Colonic mucosa (tissue), 4 donors: ENCODE measurements at regions not wholly inside any gene's neighbourhood (a gene's known extent, or its start where the extent isn't known, plus 50 kb on each side); places are given as distances from the start of the nearest gene placed in this dataset.

Source experiments
- DNase-seq: peaks from one replicate; pipeline ENCODE4 v3.0.0-alpha.2; 2020
- H3K27ac ChIP-seq: fragments of 200-600 bp; one replicate; pipeline ENCODE4 v1.8.0; 2021
- H3K27me3 ChIP-seq: fragments of 200-600 bp; one replicate; pipeline ENCODE4 v1.8.0; 2021
- H3K36me3 ChIP-seq: fragments of 200-600 bp; one replicate; pipeline ENCODE4 v1.8.0; 2021
- H3K4me1 ChIP-seq: fragments of 200-600 bp; one replicate; pipeline ENCODE4 v1.8.0; 2021; ENCODE audit warnings: mild to moderate bottlenecking
- H3K4me3 ChIP-seq: fragments of 200-600 bp; one replicate; pipeline ENCODE4 v1.8.0; 2021
- H3K9ac ChIP-seq, 2 donors: one replicate each; pipeline ENCODE4 v1.7.0; 2013; ENCODE audit warnings: control low read depth in 2 of 2, low read depth in 2 of 2, low read length in 2 of 2
- H3K9me3 ChIP-seq: fragments of 200-600 bp; one replicate; pipeline ENCODE4 v1.8.0; 2021
- intact Hi-C: fragments of 100-400 bp; cut with DNase I; formaldehyde crosslinking; loops from one replicate; pipeline ENCODE4 v1.14.1; 2022
- TF ChIP-seq, protein P1 (sequence below): fragments of 200-600 bp; IDR thresholded peaks from one replicate; pipeline ENCODE4 v1.8.0; 2022; ENCODE audit warnings: antibody characterized with exemption, mild to moderate bottlenecking
- donor health status: healthy.
- donor health status: DM: no; HTN: no; CAD: no.
- donor health status: DM: no; HTN: no; CAD: no.

DNA sequence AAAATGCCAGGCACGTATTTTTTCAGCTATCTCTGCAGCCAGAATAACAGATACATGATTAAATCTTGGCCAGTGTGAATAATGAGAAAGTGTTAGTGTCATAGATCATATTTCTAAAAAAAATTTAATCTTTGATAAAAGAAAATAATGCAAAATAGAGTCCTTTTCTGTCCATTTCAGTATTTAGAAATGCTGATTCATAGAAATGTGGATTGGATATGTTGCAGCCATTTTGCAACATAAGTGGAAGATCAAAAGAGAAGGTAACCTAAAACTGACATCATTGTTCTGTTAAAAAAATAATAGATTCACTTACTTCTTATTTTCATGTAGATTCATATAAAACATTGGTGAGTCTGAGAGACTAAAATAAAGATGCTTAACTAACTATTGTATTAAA is 1010.3 kb downstream of the LRFN5 start:
- H3K36me3 ChIP-seq, result no peaks in the 10 kb centered on the region
- no peak overlapping the region for H3K9ac ChIP-seq
- no peaks in the 10 kb centered on the region for H3K4me1 ChIP-seq
- no peaks in the 10 kb centered on the region for H3K9me3 ChIP-seq
- DNase-seq, result no peak
- no peaks in the 10 kb centered on the region for H3K27me3 ChIP-seq
- no peak overlapping the region for H3K4me3 ChIP-seq
- TF ChIP-seq, protein P1, sequence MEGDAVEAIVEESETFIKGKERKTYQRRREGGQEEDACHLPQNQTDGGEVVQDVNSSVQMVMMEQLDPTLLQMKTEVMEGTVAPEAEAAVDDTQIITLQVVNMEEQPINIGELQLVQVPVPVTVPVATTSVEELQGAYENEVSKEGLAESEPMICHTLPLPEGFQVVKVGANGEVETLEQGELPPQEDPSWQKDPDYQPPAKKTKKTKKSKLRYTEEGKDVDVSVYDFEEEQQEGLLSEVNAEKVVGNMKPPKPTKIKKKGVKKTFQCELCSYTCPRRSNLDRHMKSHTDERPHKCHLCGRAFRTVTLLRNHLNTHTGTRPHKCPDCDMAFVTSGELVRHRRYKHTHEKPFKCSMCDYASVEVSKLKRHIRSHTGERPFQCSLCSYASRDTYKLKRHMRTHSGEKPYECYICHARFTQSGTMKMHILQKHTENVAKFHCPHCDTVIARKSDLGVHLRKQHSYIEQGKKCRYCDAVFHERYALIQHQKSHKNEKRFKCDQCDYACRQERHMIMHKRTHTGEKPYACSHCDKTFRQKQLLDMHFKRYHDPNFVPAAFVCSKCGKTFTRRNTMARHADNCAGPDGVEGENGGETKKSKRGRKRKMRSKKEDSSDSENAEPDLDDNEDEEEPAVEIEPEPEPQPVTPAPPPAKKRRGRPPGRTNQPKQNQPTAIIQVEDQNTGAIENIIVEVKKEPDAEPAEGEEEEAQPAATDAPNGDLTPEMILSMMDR, result no peak
- H3K27ac ChIP-seq, result no peak overlapping the region
- intact Hi-C loops, result no loop called here

DNA sequence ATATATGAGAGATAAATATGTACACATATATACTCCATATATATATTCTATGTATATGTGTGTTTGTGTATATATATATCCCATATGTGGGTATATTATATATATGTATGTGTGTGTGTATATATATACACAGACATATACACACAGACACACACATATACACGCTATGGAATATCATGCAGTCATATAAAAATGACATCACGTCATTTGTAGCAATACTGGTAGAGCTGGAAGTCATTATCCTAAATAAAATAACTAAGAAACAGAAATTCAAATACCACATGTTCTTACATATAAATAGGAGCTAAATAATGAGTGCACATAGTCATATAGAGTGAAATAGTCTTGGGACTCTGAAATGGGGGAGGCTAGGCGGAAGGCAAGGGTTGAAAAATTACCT is 1000.2 kb downstream of the LRFN5 start:
- Histone ChIP-seq H3K4me1 (no peaks in the 10 kb centered on the region), H3K4me3 (no peak overlapping the region), H3K9me3 (no peaks in the 10 kb centered on the region), H3K27ac (no peak overlapping the region), H3K27me3 (no peaks in the 10 kb centered on the region), H3K36me3 (no peaks in the 10 kb centered on the region), H3K9ac (no peak overlapping the region)
- intact Hi-C loops, result no loop called here
- no peak for DNase-seq
- TF ChIP-seq, protein P1, result no peak

DNA sequence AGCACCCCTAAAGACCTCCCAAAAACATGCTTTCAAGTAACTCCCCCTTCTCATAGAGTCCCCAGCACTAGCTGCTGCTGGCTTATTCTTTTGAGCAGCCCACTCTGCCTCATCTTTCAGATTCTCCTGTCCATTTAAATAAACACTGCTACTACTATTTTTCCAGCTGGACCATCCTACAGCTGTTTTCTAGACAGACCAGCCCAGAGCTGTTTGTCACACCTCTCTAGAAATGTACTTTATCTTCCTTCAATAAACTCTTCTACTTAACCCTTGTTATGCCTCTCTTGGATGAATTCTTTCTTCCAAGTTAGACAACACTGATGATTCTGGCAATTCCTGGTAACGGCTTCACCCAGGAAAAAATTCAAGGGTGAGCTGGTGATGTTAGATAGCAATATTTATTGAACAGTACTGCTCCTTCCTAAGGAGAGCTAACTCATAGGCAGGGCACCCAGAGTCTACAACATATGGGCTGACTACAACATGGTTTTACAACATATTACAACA is 995.7 kb downstream of the LRFN5 start:
- Histone ChIP-seq H3K36me3 (no peaks in the 10 kb centered on the region), H3K4me3 (no peak overlapping the region), H3K9ac (no peak overlapping the region), H3K9me3 (no peaks in the 10 kb centered on the region), H3K27me3 (no peaks in the 10 kb centered on the region), H3K4me1 (no peaks in the 10 kb centered on the region), H3K27ac (no peak overlapping the region)
- intact Hi-C loops, result no loop called here
- DNase-seq, result no peak
- TF ChIP-seq, protein P1, result no peak

DNA sequence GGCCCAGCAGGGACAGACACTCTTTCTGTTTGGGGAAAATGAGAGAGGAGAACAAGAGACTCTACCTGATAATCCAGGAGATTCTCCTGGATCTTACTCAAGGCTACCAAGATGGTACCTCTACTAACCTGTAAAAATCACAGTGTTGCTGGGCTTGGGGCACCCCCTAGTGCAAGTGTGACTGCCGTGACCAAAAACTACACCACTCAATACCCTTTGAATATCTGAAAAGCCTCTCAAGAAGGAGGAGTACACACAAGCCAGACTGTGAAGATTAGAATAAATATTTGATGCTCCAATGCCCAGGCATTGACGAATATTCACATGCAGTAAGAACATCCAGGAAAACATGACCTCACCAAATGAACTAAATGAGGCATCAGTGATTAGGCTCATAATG is 965.4 kb downstream of the LRFN5 start:
- Histone ChIP-seq H3K4me1 (no peaks in the 10 kb centered on the region), H3K9ac (no peak overlapping the region), H3K9me3 (no peaks in the 10 kb centered on the region), H3K36me3 (no peaks in the 10 kb centered on the region), H3K4me3 (no peak overlapping the region), H3K27ac (no peak overlapping the region), H3K27me3 (no peaks in the 10 kb centered on the region)
- TF ChIP-seq, protein P1, result no peak
- no peak for DNase-seq
- intact Hi-C loops, result no loop called here

DNA sequence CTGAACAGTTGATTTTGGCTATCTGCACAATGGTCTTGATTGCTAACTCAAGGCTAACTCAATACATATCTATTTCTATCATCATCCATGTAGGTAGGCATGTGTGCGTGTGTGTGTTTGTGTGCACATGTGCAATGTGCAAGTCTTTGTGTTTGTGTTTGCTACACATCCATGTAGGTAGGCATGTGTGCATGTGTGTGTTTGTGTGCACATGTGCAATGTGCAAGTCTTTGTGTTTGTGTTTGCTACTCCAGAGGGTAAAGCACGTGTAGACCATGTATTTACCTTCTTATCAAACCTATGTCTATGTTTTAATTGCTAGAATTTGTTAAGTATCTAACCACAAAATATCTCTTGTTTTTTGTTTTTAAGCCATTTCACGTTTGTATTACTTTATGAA is 962.6 kb downstream of the LRFN5 start:
- Histone ChIP-seq H3K9me3 (no peaks in the 10 kb centered on the region), H3K36me3 (no peaks in the 10 kb centered on the region), H3K4me1 (no peaks in the 10 kb centered on the region), H3K4me3 (no peak overlapping the region), H3K27me3 (no peaks in the 10 kb centered on the region), H3K27ac (no peak overlapping the region), H3K9ac (no peak overlapping the region)
- intact Hi-C loops, result no loop called here
- TF ChIP-seq, protein P1, result no peak
- no peak for DNase-seq

DNA sequence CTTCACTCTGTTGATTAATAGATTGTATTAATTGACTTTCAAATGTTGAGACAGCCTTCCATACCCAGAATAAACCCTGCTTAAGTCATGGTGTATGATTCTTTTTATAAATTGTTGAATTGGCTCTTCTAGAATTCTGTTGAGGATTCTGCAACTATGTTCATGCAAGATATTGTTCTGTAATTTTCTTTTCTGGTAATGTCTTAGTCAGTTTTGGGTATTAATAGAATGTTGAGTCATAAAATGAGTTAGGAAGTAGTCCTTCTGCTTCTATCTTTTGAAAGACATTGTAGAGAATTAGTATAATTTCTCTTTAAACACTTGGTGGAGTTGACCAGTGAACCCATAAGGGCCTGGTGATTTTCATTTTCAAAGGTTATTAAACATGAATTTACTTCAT is 958.9 kb downstream of the LRFN5 start:
- DNase-seq, result no peak
- H3K36me3 ChIP-seq, result no peaks in the 10 kb centered on the region
- no peak overlapping the region for H3K9ac ChIP-seq
- no peak overlapping the region for H3K4me3 ChIP-seq
- H3K27ac ChIP-seq, result no peak overlapping the region
- H3K9me3 ChIP-seq, result no peaks in the 10 kb centered on the region
- TF ChIP-seq, protein P1, result no peak
- H3K4me1 ChIP-seq, result no peaks in the 10 kb centered on the region
- no peaks in the 10 kb centered on the region for H3K27me3 ChIP-seq
- intact Hi-C loops, result no loop called here
